IPS-NIHi7 (cell line): ENCODE measurements at regions not wholly inside any gene's neighbourhood (a gene's known extent, or its start where the extent isn't known, plus 50 kb on each side); places are given as distances from the start of the nearest gene placed in this dataset.
"Not testable (repeated sequence)": the region's sequence is repeated elsewhere in the genome, so short reads cannot be mapped to it uniquely, and the experiment has no call there.

Experiments
- DNase-seq: peaks from one replicate; pipeline ENCODE4 v3.0.0; 2012; ENCODE audit warnings: mixed read lengths; ENCODE audit errors: extremely low spot score

GRCh38 chr2:160583813-160584537 is 90.4 kb upstream of the RBMS1 start:
- no peak for DNase-seq

GRCh38 chr2:160584972-160585494 is 91.4 kb upstream of the RBMS1 start:
- no peak for DNase-seq

- no peak for DNase-seq
These were observed 97.1 kb upstream of the RBMS1 start for GRCh38 chr2:160590664-160591063.

DNA sequence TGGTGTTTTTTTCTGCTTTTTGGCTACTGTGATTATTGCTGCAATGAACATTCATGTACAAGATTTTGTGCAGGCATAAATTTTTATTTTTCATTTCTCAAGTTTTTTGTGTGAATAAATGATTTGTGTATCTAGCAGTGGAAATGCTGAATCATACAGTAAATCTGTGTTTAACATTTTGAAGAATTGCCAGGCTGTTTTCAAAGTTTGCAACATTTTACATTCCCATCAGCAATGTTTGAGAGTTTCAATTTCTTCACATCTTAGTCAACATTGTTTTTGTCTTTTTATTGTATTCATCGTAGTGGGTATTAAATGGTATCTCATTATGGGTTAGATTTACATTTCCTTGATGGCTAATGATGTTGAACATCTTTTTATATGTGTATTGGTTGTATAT is 98.8 kb upstream of the RBMS1 start:
- no peak for DNase-seq

DNA sequence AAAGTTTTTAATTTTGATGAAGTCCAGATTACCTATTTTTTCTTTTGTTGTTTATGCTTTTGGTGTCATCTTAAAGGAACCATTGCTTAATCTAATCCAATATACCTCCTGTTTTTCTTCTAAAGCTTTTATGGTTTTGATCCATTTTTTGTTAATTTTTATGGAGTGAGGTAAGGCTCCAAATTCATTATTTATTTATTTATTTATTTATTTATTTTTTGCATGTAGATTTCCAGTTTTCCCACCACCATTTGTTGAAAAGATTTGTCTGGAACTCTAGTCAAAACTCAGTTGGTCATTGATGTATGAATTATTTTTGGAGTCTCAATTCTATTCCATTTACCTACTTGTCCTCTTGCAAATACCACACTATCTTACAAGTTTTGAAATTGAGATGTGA is 99.4 kb upstream of the RBMS1 start:
- no peak for DNase-seq

GRCh38 chr2:160596441-160596840 is 102.8 kb upstream of the RBMS1 start:
- no peak for DNase-seq

- not testable (repeated sequence) for DNase-seq
These were observed 106.8 kb upstream of the RBMS1 start for GRCh38 chr2:160600437-160600836.

DNA sequence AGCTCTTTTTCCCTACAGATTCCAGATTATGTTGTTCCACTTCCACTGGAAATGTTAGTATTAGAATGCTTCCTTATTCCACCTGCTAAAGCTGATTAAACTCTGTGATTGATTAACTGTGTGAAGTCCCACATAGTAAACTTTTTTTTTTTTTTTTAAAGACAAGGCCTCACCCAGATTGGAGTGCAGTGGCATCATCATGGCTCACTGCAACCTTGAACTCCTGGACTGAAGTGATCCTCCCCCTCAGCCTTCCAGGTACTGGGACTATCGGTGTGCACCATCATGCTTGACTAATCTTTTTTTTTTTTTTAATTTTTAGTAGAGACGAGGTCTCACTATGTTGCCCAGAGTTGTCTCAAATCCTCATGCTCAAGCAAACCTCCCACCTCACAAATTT is 108.5 kb upstream of the RBMS1 start:
- no peak for DNase-seq

DNA sequence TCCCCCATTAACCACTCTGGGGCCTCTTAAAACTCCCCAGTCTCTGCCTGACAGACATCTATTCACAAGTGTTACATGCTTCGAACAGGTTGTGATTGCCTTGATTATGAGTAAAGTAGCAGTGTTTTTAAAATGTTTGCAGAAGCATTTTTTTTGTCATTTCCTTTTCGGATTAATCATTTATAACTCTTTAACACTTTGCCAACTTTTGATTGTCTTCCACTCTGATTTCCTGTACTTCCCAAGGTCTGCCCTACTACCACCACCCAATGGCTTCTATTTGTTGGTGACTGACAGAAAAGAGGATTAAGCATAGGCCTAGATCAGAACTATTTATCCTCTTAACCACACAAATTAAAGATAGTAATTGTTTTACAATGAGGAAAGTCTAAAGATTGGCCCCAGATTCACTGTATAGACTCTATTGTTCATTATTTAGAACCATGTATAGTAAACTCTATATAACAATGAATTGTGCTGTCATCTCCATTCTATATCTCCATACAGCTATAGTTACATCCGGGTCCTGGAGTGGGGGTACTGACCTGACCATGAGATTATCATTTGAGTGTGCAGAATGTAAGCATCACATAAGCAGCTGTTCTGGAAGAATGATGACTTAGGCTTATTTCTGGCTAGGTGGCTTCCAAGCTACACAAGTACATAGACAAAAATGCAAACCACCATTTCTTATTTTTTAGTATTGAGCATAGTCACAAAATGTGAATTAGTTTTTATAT is 110.3 kb upstream of the RBMS1 start:
- DNase-seq: no peak

DNA sequence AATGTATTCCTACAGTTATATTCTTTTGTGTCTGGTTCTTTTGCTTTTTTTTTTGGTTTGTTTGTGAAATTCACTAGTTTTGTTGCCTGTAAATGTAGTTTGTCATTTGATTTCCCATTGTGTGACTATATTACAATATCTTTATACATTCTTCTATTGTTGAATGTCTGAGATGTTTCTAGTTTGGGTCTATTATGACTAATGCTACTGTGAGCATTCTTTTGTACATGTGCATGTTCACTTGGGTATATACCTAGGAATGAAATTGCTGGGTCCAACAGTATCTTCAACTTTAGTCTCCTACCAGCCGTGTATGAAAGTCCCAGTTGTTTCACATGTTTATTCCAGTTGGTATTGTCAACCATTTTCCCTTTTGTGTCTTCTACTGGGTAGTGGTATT is 112.7 kb upstream of the RBMS1 start:
- DNase-seq: no peak

GRCh38 chr2:160608599-160608998 is 115.0 kb upstream of the RBMS1 start:
- DNase-seq: no peak

DNA sequence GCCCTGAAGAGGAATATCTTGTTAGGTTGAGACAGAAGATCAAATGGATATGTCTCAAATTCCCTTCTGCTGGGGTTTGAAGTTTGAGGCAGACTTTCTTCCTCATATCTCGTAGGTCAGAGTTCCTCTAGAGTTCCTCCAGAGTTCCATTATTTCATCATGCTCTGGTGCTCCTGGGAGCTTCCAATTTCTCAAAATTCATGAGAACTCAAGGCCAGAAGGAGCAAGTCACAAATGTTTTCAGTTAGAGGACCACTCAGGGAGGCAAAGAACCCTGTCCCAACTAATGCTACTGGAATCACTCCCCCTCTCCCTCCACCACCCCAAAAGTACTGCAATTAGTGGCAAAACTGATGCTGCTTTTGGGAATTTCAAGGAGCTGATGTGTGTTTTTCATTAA is 115.7 kb upstream of the RBMS1 start:
- no peak for DNase-seq

DNA sequence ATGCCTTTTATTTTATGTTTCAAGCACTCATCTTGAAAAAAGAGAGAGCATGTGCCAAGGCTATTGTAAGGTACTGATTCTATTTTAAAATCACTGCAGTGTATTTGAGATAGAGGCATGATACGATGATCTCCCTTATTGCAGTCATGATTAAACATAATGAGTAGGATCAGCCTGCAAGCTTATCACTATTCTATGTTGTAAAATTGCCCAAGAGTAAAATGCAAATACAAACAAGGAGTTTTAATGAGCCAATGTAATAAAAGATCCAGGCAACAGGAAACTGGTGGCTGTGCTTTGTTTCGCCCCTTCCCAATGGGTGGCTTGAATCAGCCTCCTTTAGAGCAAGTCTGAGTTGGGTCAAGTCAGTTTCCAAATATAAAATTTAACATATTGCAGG is 116.4 kb upstream of the RBMS1 start:
- DNase-seq: no peak

DNA sequence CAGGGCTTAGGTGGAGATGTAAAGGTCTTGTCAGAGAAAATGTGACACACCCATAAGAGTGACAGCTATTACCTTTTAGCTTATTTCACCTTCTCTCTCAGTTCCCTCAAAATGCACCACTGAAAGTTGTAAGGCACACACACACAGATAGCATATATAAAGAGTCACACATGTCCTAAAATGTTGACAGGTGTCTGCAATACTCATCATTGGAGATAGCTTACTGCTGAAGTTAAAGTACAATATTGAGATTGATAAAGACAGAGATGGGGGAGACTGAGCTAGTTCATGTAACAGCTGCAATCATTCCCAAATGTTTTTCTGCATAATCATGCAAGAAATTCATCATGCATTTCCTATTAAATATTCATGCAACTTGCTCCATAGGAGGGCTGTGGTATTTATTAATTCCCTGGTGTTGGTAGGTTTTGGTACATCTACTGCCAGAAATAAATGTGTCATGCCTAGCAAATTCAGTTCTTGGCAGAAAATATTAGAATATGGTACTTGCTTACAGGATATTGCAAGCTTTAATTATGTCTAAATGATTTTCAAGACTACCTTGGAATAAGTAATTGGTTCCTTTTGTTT is 118.8 kb upstream of the RBMS1 start:
- no peak for DNase-seq

DNA sequence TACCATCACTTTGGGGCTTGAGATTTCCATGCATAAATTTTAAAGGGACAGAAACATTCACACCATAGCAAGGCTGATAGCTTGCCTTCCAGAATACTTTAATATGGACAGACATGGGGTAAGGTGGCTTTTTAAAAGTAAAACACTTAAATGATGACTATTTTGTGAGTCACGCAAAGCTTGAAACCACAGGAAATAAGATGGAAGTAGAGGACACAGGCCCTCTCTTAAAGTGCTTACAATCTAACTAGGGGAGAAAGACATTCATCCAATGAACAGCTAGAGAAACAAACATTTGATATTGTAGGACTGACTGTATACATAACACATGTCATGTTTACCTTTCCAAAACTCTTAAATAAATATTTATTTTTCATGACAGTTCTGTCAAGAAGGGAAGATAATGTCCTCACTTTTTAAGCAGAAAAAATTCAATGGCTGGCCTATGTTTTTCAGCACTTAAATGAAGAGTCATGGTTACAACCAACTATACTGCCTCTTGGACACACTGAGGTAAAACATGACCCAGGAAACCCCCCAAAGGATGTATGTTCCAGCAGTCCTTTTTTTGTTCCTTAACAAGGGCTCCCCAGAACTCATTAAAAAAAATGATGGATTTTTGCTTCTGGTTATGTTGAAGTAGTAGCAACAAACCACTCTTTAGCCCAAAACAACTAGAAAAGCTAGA is 120.0 kb upstream of the RBMS1 start:
- no peak for DNase-seq

GRCh38 chr2:160614391-160614790 is 120.8 kb upstream of the RBMS1 start:
- DNase-seq: no peak

DNA sequence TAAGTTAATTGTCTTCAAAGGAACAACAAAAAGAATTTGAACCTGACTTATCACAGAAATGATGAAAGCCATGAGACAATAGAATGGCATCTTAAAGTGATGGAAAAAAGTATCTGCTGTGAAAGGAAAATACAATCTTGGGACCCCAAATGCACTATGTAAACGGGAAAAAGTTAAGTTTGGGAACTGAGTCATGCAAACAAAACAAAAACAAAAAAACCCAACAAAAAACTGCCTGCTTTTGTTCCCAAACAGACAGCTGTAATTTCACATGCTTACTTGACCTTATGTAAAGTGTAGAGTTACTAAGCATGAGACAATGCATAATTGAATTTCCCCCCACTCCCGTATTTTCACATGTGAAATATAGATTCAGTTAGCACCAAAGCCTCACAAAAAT is 122.1 kb upstream of the RBMS1 start:
- no peak for DNase-seq

DNA sequence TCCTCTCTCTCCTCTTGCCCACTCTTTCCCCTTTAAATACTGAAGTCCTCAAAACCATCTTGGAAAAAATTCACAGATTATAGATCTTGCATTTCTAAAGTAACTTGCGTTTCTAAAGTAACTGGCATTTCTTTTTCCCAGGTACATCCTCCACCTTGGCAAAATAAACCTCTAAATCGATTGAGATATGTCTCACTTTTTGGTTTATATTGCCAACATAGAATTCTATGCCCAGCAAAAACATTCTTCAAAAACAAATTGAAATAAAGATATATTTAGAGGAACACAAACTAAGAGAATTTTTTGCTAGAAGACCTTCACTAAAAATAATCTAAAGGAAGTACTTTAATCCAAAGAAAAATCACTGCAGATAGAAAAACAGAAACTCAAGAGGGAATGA is 122.5 kb upstream of the RBMS1 start:
- DNase-seq: no peak

DNA sequence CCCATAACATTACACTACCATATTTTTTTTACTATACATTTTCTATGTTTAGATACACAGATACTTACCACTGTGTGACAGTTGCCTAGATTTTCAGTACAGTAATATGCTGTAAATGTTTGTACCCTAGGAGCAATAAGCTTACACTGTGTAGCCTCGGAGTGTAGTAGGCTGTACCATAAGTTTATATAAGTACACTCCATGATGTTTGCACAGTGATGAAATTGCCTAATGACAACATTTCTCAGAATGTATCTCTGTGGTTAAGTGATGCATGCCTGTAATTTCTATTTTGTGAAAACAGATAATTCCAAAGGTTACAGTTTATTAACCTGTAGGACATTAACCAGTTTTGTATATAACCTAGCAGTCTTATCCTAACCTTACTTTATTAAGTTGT is 128.1 kb upstream of the RBMS1 start:
- DNase-seq: no peak

DNA sequence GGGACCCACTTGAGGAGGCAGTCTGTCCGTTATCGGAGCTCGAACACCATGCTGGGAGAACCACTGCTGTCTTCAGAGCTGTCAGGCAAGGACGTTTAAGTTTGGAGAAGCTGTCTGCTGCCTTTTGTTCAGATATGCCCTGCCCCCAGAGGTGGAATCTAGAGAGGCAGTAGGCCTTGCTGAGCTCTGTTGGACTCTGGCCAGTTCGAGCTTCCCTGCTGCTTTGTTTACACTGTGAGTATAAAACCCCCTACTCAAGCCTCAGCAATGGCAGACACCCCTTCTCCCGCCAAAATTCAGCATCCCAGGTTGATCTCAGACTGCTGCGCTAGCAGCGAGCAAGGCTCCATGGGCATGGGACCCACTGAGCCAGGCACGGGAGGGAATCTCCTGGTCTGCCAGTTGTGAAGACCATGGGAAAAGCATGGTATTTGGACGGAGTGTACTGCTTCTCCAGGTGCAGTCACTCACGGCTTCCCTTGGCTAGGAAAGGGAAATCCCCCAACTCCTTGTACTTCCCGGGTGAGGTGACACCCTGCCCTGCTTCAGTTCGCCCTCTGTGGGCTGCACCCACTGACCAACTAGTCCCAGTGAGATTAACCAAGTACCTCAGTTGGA is 134.5 kb upstream of the RBMS1 start:
- DNase-seq: not testable (repeated sequence)

- no peak for DNase-seq
These were observed 135.2 kb upstream of the RBMS1 start for GRCh38 chr2:160628811-160629210.
